LNCaP clone FGC (cell line): ENCODE measurements at regions not wholly inside any gene's neighbourhood (a gene's known extent, or its start where the extent isn't known, plus 50 kb on each side); places are given as distances from the start of the nearest gene placed in this dataset.

Experiments used
- DNase-seq: peaks from one replicate; pipeline ENCODE4 v3.0.0-alpha.2; 2011; ENCODE audit warnings: low read depth
- H3K4me3 ChIP-seq: 2 replicates; pipeline ENCODE4 v1.5.1; 2011; ENCODE audit warnings: mild to moderate bottlenecking, low read depth, low read length, control low read depth
- TF ChIP-seq, protein P1 (sequence below): IDR thresholded peaks from 2 replicates; pipeline ENCODE4 v1.5.1; 2012; ENCODE audit warnings: mild to moderate bottlenecking; ENCODE audit not compliant: control insufficient read depth, insufficient read depth; ENCODE audit errors: extremely low read depth

GRCh38 chr6:157761926-157762325 lies 61.1 kb upstream of the SNX9 start:
- H3K4me3 ChIP-seq: no peak overlapping the region
- DNase-seq: no peak
- TF ChIP-seq, protein P1, sequence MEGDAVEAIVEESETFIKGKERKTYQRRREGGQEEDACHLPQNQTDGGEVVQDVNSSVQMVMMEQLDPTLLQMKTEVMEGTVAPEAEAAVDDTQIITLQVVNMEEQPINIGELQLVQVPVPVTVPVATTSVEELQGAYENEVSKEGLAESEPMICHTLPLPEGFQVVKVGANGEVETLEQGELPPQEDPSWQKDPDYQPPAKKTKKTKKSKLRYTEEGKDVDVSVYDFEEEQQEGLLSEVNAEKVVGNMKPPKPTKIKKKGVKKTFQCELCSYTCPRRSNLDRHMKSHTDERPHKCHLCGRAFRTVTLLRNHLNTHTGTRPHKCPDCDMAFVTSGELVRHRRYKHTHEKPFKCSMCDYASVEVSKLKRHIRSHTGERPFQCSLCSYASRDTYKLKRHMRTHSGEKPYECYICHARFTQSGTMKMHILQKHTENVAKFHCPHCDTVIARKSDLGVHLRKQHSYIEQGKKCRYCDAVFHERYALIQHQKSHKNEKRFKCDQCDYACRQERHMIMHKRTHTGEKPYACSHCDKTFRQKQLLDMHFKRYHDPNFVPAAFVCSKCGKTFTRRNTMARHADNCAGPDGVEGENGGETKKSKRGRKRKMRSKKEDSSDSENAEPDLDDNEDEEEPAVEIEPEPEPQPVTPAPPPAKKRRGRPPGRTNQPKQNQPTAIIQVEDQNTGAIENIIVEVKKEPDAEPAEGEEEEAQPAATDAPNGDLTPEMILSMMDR: no peak

GRCh38 chr6:157762636-157763035 lies 60.4 kb upstream of the SNX9 start:
- no peak overlapping the region for H3K4me3 ChIP-seq
- no peak for DNase-seq
- TF ChIP-seq, protein P1: no peak

DNA sequence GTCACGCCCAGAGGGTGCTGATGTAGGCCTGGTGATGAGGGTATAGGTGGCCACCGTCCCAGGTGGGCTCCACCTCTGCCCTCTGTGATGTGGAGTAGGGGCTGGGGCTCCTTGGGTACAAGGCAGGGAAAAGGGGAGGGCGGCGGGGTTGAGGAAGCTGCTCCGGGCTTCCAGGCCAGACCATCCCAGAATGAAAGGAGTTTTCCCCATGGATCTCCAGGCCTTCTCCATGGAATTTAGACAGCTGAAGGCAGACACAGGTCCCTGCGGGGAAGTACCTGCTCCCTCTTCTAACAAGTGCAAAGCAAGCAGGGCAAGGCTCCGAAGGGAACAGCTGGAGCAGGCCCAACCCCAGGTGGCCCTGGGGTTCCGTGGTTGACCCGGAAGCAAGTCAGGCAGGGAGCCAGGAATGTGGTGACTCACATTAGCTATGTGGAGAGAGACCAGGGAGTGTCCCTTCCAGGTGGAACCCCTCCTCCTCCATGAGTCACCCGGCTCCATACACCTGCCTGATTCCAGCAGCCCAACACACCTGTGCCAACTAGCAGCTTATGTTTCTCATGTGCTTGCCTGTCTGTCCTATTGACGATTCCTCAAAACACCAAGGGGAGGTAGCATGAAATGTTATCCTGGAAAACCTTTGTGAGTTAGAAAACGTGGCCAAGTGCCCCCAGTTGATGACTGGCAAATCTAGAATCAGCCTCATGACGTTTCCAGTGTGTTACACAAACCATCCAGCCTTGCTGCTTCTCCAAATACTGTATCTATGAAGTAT lies 59.7 kb upstream of the SNX9 start:
- peak; percentile 94 for DNase-seq
- TF ChIP-seq, protein P1: no peak
- H3K4me3 ChIP-seq: no peak overlapping the region

DNA sequence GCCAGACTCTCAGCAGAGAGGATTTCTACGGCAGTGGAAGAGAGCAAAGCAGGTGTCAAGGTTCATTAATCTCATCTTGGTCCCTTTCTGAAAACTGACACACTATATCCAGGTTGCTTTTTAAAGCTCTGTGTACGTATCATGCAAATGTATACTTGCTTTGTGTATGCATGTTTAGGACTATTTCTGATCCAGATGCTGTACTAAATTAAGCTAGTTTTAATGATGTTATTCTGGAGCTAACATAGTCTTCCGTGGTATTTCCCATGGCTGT lies 59.2 kb upstream of the SNX9 start:
- H3K4me3 ChIP-seq: no peak overlapping the region
- DNase-seq: no peak
- TF ChIP-seq, protein P1: no peak

GRCh38 chr6:157764178-157765068 lies 58.6 kb upstream of the SNX9 start:
- DNase-seq: no peak
- H3K4me3 ChIP-seq: no peak overlapping the region
- TF ChIP-seq, protein P1: no peak

- TF ChIP-seq, protein P1: no peak
- H3K4me3 ChIP-seq: no peak overlapping the region
- no peak for DNase-seq
Observed at GRCh38 chr6:157766901-157767774, 55.9 kb upstream of the SNX9 start.
